Activated CD4-positive, alpha-beta T cell treated with anti-CD3 and anti-CD28 coated beads for 4 hours (primary cell): ENCODE measurements at regions not wholly inside any gene's neighbourhood (a gene's known extent, or its start where the extent isn't known, plus 50 kb on each side); places are given as distances from the start of the nearest gene placed in this dataset.
"Not testable (repeated sequence)": the region's sequence is repeated elsewhere in the genome, so short reads cannot be mapped to it uniquely, and the experiment has no call there.

ENCODE experiments used
- DNase-seq, 2 donors: peaks; one replicate each; pipeline ENCODE4 v3.0.0-alpha.2; 2020

GRCh38 chr13:30058429-30058828, 208.0 kb upstream of the UBL3 start:
- no peak for DNase-seq

DNA sequence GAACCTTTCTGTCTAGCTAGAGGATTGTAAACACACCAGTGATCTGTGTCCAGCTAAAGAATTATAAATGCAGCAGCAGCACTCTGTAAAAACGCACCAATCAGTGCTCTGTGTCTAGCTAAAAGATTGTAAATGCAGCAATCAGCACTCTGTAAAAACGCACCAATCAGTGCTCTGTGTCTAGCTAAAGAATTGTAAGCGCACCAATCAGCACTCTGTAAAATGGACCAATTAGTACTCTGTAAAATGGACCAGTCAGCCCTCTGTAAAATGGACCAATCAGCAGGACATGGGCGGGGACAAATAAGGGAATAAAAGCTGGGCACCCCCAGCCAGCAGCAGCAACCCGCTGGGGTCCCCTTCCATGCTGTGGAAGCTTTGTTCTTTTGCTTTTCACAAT, 204.1 kb upstream of the UBL3 start:
- DNase-seq, result not testable (repeated sequence)

DNA sequence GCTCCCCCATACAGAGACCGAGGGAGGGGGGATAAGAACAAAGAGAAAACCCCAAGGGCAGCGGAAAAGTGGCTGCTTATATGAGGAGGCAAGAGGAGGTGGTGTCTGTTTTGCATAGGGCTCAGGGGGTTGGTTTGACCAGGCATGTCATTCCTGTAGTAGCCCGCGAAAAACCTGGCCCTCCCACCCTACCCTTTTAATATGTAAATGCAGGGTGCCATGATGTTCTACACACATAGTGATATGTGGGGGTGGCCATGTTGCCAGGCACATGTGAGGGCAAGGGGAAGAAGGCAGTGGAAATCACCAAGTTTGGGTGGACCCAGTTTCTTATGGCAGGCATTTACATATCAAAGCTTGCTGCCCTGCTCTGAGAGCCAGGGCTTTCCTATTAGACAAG, 203.5 kb upstream of the UBL3 start:
- no peak for DNase-seq

DNA sequence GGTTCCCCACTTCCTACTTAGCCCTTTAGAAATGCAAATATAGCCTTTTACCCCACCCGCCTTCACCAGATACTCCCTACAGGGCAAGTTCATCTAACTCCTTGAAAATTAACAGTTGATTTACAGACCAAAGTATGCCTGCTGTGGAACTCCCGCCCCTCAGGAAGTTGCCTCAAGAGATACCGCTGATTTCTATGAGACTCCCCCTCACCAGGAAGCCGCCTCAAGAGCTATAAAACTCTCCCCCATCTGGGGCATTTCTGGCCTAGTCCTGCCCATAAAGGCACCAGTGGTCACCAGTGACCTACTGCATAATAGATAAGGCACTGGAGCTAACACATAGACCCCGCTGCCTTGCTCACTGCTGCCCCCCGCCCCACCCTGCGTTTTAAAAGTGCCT, 201.7 kb upstream of the UBL3 start:
- DNase-seq, result no peak

- no peak for DNase-seq
Measured at GRCh38 chr13:30051531-30052060, 201.2 kb upstream of the UBL3 start.

DNA sequence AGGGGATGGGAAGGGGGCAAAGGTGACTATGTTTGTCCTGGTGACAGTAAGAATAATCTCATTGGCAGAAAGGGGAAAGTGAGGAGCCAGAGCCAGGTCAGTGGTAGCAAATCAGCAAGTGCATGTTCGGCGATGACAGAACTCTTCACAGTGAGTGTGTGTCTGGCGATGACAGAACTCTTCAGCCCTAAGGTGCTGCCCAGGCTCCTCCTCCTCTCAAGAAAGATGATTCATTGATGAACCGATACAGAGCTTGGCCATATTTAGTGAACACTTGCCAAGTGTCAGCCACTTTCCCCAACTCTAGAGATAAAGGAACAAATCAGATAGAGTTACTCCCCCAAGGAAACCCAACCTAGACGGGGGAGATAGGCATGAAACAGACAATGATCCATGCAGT, 199.3 kb upstream of the UBL3 start:
- no peak for DNase-seq

- no peak for DNase-seq
Measured at GRCh38 chr13:30047154-30047874, 196.9 kb upstream of the UBL3 start.

DNA sequence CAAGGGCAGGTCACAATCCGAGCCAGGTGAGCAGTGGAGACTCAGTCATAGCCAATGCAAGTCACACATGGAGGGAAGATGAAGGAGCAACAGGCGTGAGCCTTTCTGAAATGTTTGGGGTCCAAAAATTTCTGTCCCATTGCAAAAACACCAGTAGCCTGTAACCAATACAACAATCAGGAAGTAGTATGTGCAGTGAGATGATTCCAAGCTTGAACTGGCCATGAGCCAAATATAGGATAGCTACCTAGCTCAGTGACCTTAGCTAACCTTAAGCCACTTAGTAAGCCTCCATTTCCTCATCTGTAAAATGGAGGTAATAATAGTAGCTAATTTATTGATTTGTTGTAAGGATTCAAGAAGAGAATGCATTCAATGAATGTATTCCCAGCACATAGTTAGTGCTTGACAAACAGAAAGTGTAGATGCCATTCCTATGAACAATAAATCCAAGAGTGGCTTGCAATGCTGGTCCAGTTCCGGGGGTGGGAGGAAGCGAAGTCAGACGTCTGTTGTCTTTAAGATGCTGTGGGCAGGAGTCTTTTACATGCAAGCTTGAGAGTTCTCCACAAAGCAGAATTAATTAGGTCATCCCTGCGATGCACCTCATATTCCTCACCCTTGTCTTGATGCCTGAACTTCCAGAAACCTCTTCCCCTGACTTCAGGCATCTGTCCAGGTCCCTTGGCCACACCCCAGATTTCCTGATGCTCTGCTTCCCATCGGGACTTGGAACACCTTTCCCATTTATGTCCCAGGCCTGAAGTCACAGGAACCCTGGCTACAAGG, 195.7 kb upstream of the UBL3 start:
- DNase-seq, result no peak

GRCh38 chr13:30044932-30045331, 194.5 kb upstream of the UBL3 start:
- no peak for DNase-seq

DNA sequence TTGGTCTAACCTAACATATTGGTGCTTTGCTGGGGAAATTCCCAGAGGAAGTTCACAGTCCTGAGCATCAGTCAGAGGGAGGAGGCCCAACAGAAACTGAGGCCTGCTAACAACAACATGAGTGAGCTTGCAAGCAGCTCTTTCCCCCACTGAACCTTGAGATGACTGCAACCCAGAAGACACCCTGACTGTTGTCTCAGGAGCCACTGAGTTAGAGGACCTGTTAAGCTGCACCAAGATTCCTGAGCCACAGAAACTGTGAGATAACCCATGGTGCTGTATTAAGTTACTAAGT, 193.2 kb upstream of the UBL3 start:
- DNase-seq, result no peak

DNA sequence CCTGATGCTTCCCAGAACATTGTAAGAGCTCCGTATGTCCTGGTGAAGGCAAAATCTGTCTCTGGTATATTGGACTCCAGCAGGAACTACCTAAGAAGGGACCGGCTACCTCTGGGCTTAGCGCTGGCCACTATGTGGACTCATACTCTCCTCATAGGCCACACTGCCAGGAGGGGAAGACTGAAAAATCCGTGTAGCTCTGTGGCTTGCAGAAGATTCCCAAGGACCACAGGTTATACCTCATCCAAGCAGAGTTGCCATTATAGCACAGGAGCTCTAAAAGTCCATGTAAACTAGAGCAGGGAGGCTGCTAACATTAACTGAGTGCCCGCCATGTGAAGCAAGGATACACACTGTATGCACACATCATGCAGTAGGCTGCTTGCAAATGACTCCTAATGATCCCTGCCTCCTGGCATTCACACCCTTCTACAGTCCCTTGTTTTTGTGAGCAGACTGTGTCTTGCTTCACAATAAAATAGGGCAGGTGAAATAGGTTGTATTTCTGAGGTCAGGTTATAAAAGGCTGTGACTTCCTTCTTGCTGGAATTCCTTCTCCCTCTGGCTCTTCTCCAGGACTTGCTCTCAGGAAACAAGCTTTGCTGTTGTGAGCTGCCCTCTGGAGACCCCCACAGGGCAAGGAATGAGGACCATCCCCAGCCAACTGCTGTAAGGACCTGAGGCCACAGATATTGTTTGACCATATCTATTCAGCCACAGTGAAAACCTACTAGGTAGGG, 192.6 kb upstream of the UBL3 start:
- no peak for DNase-seq

DNA sequence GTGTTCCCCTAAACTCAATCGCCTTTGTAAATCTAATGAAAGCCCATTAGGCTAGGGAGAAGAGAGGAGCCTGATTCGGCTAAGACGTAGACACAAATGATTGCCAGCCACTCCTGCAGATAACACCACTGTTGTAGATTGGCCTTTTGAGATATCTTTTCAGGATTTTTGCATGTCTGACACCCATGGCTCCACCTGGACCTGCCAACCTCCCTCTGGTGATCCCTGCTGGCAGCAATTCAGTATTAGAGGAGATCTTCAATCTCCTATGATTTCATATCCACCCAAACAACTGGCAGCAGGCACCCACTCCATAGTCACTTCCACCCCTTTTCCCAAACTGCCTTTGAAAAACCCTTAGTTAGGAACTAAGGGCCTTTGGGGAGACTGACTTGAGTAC, 191.9 kb upstream of the UBL3 start:
- no peak for DNase-seq

GRCh38 chr13:30039511-30039911, 189.1 kb upstream of the UBL3 start:
- DNase-seq, result no peak

GRCh38 chr13:30038884-30039283, 188.5 kb upstream of the UBL3 start:
- DNase-seq, result no peak

DNA sequence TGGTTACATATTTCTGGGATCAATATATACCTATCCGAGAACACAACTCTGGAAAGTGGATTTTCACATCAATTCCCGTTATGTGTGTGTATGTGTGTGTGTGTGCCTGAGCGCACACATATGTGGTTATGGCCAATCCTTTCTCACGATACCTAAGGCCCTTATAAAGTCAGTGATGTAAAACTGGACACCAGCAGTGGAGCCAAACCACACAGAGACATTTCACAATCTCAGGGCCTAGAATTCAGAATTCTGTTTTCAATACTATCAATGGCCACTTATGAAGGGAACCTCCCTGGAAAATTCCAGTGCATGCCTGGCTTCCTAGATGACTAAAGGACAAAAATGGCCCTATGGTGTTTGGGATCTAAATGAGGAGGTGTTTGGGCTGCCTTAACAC, 187.3 kb upstream of the UBL3 start:
- no peak for DNase-seq

DNA sequence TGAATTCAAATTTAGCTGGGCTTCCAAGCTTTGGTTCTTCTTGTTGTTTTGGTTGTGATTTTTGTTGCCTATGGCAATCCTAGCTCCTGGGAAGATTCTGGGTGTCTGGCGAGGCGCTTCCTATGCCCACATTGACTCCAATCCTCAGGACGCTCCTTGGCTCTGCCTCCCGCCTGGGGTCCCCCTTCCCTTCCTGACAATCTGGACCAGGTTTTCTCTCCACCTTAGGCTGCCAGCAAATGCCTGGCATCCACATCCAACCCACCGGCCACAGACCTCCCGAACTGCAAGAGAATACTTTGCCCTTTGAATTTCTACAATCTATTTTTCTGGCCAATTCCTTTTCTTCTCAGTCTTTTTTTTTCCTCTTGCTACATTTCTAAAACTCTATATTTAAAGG, 186.9 kb upstream of the UBL3 start:
- DNase-seq, result no peak

DNA sequence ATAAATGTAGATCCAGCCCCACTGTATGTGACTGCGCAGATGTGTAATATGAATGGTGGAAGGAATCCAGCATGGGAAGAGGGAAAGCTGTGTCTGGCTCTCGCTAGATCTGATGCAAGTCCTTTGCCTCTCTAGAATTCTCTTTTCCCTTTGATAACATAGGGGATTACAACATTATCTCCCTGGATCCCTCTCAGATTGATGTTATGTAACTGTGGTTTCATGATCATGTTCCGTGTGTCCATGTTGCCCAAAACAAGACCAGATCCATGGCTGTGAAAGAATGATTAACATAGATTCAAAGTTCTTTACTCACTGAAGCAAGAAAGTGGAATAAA, 184.0 kb upstream of the UBL3 start:
- no peak for DNase-seq

DNA sequence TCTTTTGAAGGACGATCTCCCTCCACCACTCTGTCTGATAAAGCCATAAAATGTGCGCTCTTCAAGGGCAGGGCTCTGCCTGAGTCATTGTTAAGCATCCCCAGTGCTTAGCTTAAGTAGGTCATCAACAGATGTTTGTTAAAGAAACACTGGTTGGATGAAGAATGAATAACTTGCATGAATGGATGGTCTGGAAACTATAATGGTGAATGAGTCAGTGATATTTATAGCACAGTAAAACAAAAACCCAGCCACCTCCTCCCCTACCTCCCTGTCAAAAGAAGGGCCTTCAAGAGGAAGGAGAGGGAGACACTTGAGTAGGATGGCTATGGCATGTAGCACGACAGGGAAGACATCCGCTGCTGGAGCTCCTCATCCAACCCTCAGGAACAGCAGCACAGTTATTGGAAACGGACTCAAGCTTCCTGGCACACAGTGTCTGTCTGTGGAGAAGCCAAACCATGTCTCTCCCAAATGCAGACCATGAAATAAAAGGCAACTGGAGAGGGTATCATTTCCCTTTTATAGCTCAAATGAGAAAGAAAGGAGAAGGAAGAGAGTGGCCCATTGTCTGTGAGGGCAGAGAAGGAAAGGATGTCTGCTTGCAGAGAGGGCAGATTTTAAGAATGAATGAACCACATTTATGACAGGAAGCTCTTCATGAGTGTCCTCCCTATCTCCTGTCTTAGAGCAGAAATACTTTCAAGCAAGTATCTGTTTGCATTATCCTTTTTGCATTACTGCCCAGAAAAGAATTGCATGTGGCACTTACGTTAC, 183.5 kb upstream of the UBL3 start:
- no peak for DNase-seq

- DNase-seq, result no peak
Measured at GRCh38 chr13:30032263-30032662, 181.8 kb upstream of the UBL3 start.

DNA sequence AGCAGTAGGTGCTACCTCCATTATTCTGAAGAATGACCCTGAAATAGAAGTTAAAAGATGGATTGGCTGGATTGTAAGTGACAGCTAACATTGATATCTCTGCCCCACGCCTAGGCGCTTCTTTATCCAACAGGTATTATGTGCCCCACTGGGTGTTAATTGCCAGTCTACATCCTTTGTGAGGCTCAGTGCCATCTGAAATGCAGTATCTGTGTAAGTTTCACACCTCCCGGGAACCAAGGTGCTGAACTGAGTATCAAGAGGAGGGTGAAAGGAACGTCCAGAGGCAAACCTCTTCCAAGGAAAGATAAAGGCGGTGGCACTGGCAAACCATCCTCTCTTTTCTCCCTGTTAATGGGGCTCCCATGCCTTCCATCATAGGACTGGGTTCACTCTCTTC, 181.1 kb upstream of the UBL3 start:
- DNase-seq, result no peak

GRCh38 chr13:30030141-30030750, 179.8 kb upstream of the UBL3 start:
- DNase-seq, result no peak

GRCh38 chr13:30027569-30028455, 177.4 kb upstream of the UBL3 start:
- DNase-seq, result no peak
